WI38 (cell line): ENCODE measurements at regions not wholly inside any gene's neighbourhood (a gene's known extent, or its start where the extent isn't known, plus 50 kb on each side); places are given as distances from the start of the nearest gene placed in this dataset.

ENCODE experiments used
- H3K4me3 ChIP-seq: 2 replicates; pipeline ENCODE4 v1.5.1; 2011; ENCODE audit warnings: low read depth, mild to moderate bottlenecking, control low read depth, low read length
- TF ChIP-seq, protein P1 (sequence below): IDR thresholded peaks from 2 replicates; pipeline ENCODE4 v1.5.1; 2012; ENCODE audit warnings: low read depth, mild to moderate bottlenecking, control low read depth, low read length

DNA sequence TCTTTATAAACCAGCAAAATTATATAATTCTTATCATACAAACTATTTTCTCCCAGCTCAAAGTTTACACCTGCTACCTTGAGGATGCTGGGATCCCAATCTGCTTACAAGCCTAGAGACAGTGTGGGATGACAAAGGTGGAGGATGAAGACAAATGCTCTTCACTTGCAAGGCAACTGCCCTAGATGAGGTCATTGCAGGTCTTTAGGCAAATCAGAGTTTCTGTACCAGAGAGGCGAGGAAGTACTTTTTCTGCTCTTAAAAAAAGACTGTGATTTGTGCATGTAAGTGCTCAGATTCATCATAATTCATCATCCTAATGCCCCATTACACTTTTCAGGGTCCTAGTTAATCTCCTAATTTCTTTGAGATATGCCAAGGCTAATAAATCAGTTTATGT is 376.1 kb downstream of the ZPLD1 start:
- TF ChIP-seq, protein P1, sequence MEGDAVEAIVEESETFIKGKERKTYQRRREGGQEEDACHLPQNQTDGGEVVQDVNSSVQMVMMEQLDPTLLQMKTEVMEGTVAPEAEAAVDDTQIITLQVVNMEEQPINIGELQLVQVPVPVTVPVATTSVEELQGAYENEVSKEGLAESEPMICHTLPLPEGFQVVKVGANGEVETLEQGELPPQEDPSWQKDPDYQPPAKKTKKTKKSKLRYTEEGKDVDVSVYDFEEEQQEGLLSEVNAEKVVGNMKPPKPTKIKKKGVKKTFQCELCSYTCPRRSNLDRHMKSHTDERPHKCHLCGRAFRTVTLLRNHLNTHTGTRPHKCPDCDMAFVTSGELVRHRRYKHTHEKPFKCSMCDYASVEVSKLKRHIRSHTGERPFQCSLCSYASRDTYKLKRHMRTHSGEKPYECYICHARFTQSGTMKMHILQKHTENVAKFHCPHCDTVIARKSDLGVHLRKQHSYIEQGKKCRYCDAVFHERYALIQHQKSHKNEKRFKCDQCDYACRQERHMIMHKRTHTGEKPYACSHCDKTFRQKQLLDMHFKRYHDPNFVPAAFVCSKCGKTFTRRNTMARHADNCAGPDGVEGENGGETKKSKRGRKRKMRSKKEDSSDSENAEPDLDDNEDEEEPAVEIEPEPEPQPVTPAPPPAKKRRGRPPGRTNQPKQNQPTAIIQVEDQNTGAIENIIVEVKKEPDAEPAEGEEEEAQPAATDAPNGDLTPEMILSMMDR: no peak

DNA sequence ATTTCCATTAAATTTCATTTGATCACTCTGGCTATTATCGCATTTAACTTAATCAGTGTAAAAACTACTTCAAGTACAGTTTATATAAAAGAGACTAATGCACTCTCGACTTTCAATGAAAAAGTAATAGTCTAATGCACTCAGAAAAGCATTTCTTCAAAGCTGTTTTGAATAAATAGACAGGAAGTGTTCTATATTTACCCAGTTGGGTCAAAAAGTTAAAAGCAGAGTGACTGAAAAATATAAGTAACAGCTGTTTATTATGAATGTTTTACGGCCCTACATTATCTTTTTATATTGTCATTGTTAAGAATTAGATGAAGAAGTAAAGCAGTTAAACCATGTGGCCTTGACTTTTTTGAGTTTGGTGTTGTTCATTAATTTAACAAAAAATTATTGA is 391.8 kb downstream of the ZPLD1 start:
- TF ChIP-seq, protein P1: no peak
- H3K4me3 ChIP-seq: no peak overlapping the region

More for the DNA sequence above, 376.1 kb downstream of the ZPLD1 start:
- no peak overlapping the region for H3K4me3 ChIP-seq

DNA sequence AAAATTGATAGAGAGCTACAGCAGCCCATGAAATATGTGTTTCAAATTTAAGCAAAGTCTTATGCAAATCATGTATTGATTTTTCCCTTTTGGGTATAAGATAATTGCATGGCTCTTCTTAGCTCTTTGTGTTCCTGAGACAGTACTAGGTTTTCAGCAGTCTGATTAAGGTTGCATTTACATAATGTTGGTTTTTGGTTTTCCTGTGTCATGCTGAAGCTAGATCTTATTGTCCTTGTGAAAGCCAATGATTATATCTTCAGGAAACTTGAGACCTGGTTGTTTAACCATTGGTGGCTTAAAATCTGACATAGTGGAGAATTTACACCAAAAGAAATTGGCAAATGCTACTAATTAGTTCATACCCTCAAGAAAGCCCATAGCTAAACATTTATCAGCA is 392.6 kb downstream of the ZPLD1 start:
- TF ChIP-seq, protein P1: no peak
- no peak overlapping the region for H3K4me3 ChIP-seq

DNA sequence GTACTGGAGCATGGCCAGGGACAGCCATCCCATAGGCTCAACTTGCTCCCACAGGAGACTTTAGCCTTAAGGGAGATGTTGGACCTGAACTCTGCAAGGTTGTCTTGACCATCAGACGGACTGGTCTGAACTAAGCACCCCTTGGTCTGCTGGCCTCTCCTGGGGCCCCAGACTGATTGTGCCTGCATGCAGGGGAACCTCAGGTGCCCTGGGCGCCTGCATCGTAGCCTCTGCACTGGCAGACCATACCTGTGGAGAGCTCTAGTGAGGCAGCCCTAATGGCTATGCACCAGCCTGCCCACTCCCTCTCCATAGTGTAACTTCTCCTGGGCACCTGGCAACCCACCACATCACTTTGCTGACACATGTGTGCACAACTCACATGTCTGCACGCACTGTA is 395.6 kb downstream of the ZPLD1 start:
- H3K4me3 ChIP-seq: no peak overlapping the region
- TF ChIP-seq, protein P1: no peak

DNA sequence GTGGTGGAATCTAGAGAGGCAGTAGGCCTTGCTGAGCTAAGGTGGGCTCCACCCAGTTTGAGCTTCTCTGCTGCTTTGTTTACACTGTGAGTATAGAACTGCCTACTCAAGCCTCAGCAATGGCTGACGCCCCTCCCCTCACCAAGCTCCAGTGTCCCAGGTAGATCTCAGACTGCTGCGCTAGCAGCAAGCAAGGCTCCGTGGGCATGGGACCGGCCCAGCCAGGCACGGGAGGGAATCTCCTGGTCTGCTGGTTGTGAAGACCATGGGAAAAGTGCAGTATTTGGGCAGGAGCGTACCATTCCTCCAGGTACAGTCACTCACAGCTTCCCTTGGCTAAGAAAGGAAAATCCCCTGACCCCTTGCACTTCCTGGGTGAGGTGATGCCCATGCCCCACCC is 407.1 kb downstream of the ZPLD1 start:
- TF ChIP-seq, protein P1: no peak
- H3K4me3 ChIP-seq: no peak overlapping the region

DNA sequence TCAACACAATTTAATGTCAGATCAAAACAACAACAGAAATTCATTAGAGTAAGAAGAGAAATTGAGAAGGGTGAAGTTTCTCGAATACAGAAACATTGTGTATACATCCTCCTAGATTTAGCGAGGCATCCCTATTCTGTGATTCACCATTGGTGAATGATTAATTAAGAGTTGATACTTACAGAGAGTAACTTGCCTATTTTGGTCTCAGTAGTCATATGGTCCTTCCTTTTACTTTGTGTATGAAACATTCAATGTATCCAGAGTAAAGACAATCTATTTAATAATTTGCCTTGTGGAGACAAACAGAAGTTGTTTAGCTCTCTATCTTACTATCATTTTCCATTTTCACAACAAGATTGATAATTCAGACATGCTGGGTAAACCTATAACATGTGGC is 432.0 kb downstream of the ZPLD1 start:
- TF ChIP-seq, protein P1: no peak
- no peak overlapping the region for H3K4me3 ChIP-seq

DNA sequence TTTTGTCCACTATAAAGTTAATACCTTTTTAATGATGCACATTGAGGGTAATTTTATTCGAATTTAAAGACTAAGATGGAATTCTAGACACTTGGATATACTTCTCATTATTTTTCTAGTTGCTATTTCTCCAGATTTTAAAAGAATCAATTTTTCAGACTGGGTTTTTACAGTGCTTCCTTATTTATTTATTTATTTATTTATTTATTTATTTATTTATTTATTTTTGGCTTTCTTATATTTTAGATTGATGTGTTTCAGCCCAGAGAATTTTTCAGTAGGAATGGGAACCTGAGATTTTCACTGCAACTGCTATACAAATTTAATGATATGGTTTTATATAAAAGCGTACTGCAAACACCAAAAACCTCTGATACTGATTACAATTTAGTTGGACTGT is 448.7 kb downstream of the ZPLD1 start:
- TF ChIP-seq, protein P1: no peak
- H3K4me3 ChIP-seq: no peak overlapping the region
